ENCODE measurements at regions not wholly inside any gene's neighbourhood (a gene's known extent, or its start where the extent isn't known, plus 50 kb on each side); places are given as distances from the start of the nearest gene placed in this dataset.
A peak's percentile ranks its signal among the peaks of the same experiment; 100 is the strongest.

- Mint-ChIP-seq H3K36me3 (ENCODE audit: low read depth) (no peaks in the 10 kb centered on the region), H3K4me1 (ENCODE audit: low read depth) (peaks cover 9% of the 10 kb centered on the region), H3K9me3 (no peaks in the 10 kb centered on the region), H3K27ac (no peak overlapping the region), H3K27me3 (ENCODE audit: low read depth) (peaks cover 19% of the 10 kb centered on the region), H3K4me3 (ENCODE audit: low read depth) (no peak overlapping the region)
- intact Hi-C loops (cut with micrococcal nuclease): loop anchor here (5.0 kb wide), 1 partner anchor 145 kb away; no protein-coding TSS in a partner anchor
- DNase-seq (ENCODE audit: low spot score): no peak
Observed at GRCh38 chr9:113656771-113657670, 193.5 kb downstream of the RGS3 start.

DNA sequence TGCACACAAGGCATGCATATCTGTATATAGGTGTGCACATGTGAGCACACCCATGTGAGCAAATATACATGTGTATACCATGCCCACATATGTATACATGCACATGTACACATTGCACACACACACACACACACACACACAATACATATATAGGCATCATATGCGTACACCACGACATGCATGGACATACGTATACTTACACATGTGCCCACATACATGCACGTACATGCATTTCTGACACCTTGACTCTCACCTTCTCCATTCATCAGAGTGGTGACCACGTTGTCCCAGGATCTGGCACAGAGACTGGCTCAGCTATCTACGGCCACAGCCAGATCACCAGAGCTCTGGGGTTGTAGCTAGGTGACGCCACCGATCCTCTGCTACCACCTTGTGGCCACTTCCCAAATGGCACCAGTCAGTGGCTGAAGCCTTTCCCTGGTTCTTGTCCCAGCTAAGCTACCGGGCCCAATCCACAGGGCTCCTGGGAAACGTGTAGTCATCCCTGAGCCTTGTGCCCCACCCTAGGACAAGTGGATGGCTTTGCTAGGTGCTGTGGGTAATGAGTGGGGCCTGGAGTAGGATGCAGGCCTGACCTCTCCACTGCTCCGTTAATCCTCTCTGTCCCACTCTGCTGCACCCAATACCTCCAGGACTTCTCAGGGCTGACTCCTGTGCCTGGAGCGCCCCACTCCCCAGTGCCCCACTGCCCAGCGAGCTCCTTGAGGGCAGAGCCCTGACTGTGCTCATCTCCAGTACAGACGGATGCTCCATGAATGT lies 194.4 kb downstream of the RGS3 start:
- Mint-ChIP-seq H3K27me3 (ENCODE audit: low read depth) (peaks cover 21% of the 10 kb centered on the region), H3K36me3 (ENCODE audit: low read depth) (no peaks in the 10 kb centered on the region), H3K27ac (no peak overlapping the region), H3K4me1 (ENCODE audit: low read depth) (peaks cover 9% of the 10 kb centered on the region), H3K4me3 (ENCODE audit: low read depth) (no peak overlapping the region), H3K9me3 (no peaks in the 10 kb centered on the region)
- intact Hi-C loops (cut with micrococcal nuclease): loop anchor here (1.0 to 5.0 kb wide), 4 partner anchors 146 to 383 kb away; partner anchors contain the start of genes ALAD, CDC26 and PRPF4
- peak; percentile 64 for DNase-seq (ENCODE audit: low spot score)

GRCh38 chr9:113658545-113658895 lies 195.0 kb downstream of the RGS3 start:
- Mint-ChIP-seq H3K36me3 (ENCODE audit: low read depth) (no peaks in the 10 kb centered on the region), H3K4me1 (ENCODE audit: low read depth) (peaks cover 8% of the 10 kb centered on the region), H3K4me3 (ENCODE audit: low read depth) (no peak overlapping the region), H3K27me3 (ENCODE audit: low read depth) (peaks cover 24% of the 10 kb centered on the region), H3K27ac (no peak overlapping the region), H3K9me3 (no peaks in the 10 kb centered on the region)
- DNase-seq (ENCODE audit: low spot score): no peak
- intact Hi-C loops (cut with micrococcal nuclease): loop anchor here (1.0 to 5.0 kb wide), 4 partner anchors 146 to 383 kb away; partner anchors contain the start of genes ALAD, CDC26 and PRPF4

GRCh38 chr9:113659039-113659438 lies 195.5 kb downstream of the RGS3 start:
- Mint-ChIP-seq H3K27ac (no peak overlapping the region), H3K27me3 (ENCODE audit: low read depth) (peaks cover 26% of the 10 kb centered on the region), H3K4me3 (ENCODE audit: low read depth) (no peak overlapping the region), H3K4me1 (ENCODE audit: low read depth) (peaks cover 8% of the 10 kb centered on the region), H3K9me3 (no peaks in the 10 kb centered on the region), H3K36me3 (ENCODE audit: low read depth) (no peaks in the 10 kb centered on the region)
- DNase-seq (ENCODE audit: low spot score): no peak
- intact Hi-C loops (cut with micrococcal nuclease): loop anchor here (5.0 kb wide), 1 partner anchor 147 kb away; no protein-coding TSS in a partner anchor

DNA sequence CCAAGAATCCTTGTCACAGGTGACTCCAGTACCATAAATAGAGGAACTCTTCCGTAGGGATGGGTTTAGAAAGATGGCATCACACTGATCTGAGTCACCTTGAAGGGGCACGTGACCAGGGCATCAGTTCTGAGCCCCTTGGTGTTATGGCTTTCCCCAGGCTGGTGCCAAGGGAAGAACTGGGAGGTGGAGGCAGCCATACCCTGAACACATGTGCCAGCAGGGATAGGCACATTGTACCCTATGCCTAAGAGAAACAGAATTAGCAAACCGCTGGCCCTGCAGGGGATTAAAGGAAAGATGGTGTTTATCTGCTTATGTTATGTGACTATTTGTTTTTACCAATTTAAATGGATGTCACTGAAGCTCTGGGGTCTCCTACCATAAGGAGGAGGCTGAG lies 196.2 kb downstream of the RGS3 start:
- Mint-ChIP-seq H3K4me1 (ENCODE audit: low read depth) (peaks cover 8% of the 10 kb centered on the region), H3K4me3 (ENCODE audit: low read depth) (no peak overlapping the region), H3K27ac (no peak overlapping the region), H3K9me3 (no peaks in the 10 kb centered on the region), H3K36me3 (ENCODE audit: low read depth) (no peaks in the 10 kb centered on the region), H3K27me3 (ENCODE audit: low read depth) (peaks cover 26% of the 10 kb centered on the region)
- intact Hi-C loops (cut with micrococcal nuclease): loop anchor here (5.0 kb wide), 1 partner anchor 147 kb away; no protein-coding TSS in a partner anchor
- no peak for DNase-seq (ENCODE audit: low spot score)

GRCh38 chr9:113660196-113660595 lies 196.7 kb downstream of the RGS3 start:
- H3K4me3 Mint-ChIP-seq (ENCODE audit: low read depth): no peak overlapping the region
- intact Hi-C loops (cut with micrococcal nuclease): no loop called here
- DNase-seq (ENCODE audit: low spot score): no peak
- H3K27ac Mint-ChIP-seq: no peak overlapping the region
- no peaks in the 10 kb centered on the region for H3K9me3 Mint-ChIP-seq
- peaks cover 6% of the 10 kb centered on the region for H3K4me1 Mint-ChIP-seq (ENCODE audit: low read depth)
- peaks cover 26% of the 10 kb centered on the region for H3K27me3 Mint-ChIP-seq (ENCODE audit: low read depth)
- no peaks in the 10 kb centered on the region for H3K36me3 Mint-ChIP-seq (ENCODE audit: low read depth)

GRCh38 chr9:113661074-113661473 lies 197.5 kb downstream of the RGS3 start:
- H3K36me3 Mint-ChIP-seq (ENCODE audit: low read depth): no peaks in the 10 kb centered on the region
- no peaks in the 10 kb centered on the region for H3K9me3 Mint-ChIP-seq
- H3K27me3 Mint-ChIP-seq (ENCODE audit: low read depth): peaks cover 29% of the 10 kb centered on the region
- H3K27ac Mint-ChIP-seq: no peak overlapping the region
- H3K4me3 Mint-ChIP-seq (ENCODE audit: low read depth): no peak overlapping the region
- intact Hi-C loops (cut with micrococcal nuclease): no loop called here
- peaks cover 3% of the 10 kb centered on the region for H3K4me1 Mint-ChIP-seq (ENCODE audit: low read depth)
- no peak for DNase-seq (ENCODE audit: low spot score)

DNA sequence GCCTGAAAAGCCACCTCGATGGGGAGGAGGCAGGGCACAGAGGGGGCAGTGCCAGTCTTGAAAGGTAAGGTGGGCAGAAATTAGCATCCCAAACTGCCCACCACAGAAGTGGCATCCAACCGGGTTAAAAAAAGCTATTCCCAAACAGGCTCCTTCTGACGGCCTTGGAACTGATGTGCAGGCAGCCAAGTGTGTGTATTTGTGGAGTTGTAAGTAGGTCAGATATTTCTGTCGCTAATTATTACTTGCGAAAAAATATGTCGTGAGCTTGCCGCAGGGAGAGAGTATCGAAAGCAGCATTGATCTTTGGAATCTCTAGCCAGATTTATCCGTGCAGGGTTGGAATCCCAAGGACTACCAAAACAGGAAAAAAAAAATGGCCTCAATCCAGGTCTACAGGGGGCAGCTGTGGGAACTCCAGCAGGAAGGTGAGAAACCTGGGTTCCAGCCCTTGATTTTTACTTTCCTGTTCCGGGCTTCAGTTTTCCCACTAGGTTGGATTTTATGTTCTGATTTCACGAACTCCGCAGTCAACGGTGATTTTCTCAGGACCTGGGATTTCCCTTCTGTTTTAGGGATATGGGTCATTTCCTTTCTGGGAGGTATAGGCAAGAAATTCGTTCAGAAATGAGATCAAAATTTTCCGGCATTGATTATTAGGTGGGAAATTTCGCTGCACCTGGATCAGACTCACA lies 200.8 kb downstream of the RGS3 start:
- H3K27me3 Mint-ChIP-seq (ENCODE audit: low read depth): peaks cover 26% of the 10 kb centered on the region
- H3K4me1 Mint-ChIP-seq (ENCODE audit: low read depth): no peaks in the 10 kb centered on the region
- no peak for DNase-seq (ENCODE audit: low spot score)
- no peaks in the 10 kb centered on the region for H3K36me3 Mint-ChIP-seq (ENCODE audit: low read depth)
- H3K9me3 Mint-ChIP-seq: no peaks in the 10 kb centered on the region
- intact Hi-C loops (cut with micrococcal nuclease): no loop called here
- no peak overlapping the region for H3K27ac Mint-ChIP-seq
- H3K4me3 Mint-ChIP-seq (ENCODE audit: low read depth): no peak overlapping the region

DNA sequence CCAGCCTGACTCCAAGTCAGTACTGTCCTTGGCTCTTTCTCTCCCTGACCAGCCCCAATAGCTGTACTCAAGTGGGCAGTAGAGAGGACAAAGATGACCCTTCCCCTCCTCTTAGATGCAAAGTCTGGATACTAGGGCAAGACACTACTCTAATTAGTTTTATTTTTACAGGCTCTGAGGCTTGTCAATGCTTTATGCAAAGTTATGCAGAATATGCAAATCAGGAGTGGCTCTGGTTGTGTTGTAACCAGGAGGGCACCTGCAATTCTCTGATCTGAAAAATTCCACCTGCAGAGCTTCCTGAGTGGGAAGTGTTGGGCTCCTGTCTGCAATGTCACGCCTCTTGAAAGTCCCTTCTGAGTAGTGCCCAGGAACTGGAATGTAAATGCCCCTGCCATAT lies 201.5 kb downstream of the RGS3 start:
- H3K36me3 Mint-ChIP-seq (ENCODE audit: low read depth): no peaks in the 10 kb centered on the region
- no peaks in the 10 kb centered on the region for H3K4me1 Mint-ChIP-seq (ENCODE audit: low read depth)
- intact Hi-C loops (cut with micrococcal nuclease): no loop called here
- H3K9me3 Mint-ChIP-seq: no peaks in the 10 kb centered on the region
- H3K4me3 Mint-ChIP-seq (ENCODE audit: low read depth): no peak overlapping the region
- peaks cover 19% of the 10 kb centered on the region for H3K27me3 Mint-ChIP-seq (ENCODE audit: low read depth)
- H3K27ac Mint-ChIP-seq: no peak overlapping the region
- no peak for DNase-seq (ENCODE audit: low spot score)

DNA sequence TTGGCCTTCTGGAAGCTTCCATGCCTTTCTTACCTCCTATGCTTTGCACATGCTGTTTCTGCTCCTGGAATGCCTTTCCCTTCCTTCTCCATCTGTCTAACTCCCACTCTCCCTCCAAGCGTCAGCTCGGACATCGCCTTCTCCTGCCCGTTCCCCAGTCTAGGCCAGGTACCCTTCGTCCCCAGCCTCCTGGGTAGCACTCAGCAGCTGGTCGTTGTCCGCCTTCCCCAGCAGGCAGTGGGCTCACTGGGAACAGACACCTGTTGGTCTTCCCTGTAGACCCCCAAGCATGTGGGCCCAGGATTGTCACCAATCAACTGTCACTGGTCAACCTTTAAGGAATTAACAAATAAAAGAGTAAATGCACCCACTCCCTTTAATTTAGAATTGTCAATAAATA lies 202.2 kb downstream of the RGS3 start:
- Mint-ChIP-seq H3K27me3 (ENCODE audit: low read depth) (peaks cover 12% of the 10 kb centered on the region), H3K36me3 (ENCODE audit: low read depth) (no peaks in the 10 kb centered on the region), H3K4me3 (ENCODE audit: low read depth) (no peak overlapping the region), H3K27ac (no peak overlapping the region), H3K4me1 (ENCODE audit: low read depth) (no peaks in the 10 kb centered on the region), H3K9me3 (no peaks in the 10 kb centered on the region)
- intact Hi-C loops (cut with micrococcal nuclease): no loop called here
- no peak for DNase-seq (ENCODE audit: low spot score)

GRCh38 chr9:113668061-113668460 lies 204.5 kb downstream of the RGS3 start:
- Mint-ChIP-seq H3K9me3 (no peaks in the 10 kb centered on the region), H3K4me3 (ENCODE audit: low read depth) (no peak overlapping the region), H3K36me3 (ENCODE audit: low read depth) (no peaks in the 10 kb centered on the region), H3K27ac (no peak overlapping the region), H3K4me1 (ENCODE audit: low read depth) (no peaks in the 10 kb centered on the region), H3K27me3 (ENCODE audit: low read depth) (peaks cover 7% of the 10 kb centered on the region)
- intact Hi-C loops (cut with micrococcal nuclease): no loop called here
- DNase-seq (ENCODE audit: low spot score): no peak

DNA sequence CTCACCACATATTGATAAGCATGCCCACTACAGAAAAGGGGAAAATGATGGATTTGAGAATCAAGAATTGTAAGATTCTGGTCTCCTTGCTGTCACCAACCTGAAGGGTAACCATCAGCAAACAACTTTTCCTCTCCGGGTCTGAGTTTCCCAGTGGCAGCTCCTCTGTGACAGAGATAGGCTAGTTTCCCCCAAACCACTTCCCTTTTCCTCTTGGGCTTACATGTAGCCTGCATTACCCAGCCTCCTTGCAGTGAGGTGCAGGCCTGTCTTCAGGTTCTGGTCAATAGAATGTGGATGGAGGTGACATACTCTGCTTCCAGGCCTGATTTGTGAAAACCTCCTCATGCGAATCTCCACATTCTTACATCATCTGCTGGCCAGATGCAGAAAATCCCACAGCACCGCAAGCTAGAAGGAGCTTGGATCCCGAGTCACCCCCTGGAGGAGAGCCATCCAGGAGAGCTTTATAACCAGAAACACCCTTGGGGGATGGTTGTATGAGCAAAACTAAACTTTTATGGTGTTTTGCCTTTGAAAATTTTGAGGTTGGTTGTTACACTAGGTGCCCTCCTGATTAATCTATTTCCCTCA lies 206.1 kb downstream of the RGS3 start:
- DNase-seq (ENCODE audit: low spot score): no peak
- intact Hi-C loops (cut with micrococcal nuclease): no loop called here
- H3K9me3 Mint-ChIP-seq: no peaks in the 10 kb centered on the region
- H3K27me3 Mint-ChIP-seq (ENCODE audit: low read depth): peaks cover 7% of the 10 kb centered on the region
- no peaks in the 10 kb centered on the region for H3K4me1 Mint-ChIP-seq (ENCODE audit: low read depth)
- H3K27ac Mint-ChIP-seq: no peak overlapping the region
- no peak overlapping the region for H3K4me3 Mint-ChIP-seq (ENCODE audit: low read depth)
- no peaks in the 10 kb centered on the region for H3K36me3 Mint-ChIP-seq (ENCODE audit: low read depth)
